ENCODE measurements at regions not wholly inside any gene's neighbourhood (a gene's known extent, or its start where the extent isn't known, plus 50 kb on each side); places are given as distances from the start of the nearest gene placed in this dataset.
"Not testable (repeated sequence)": the region's sequence is repeated elsewhere in the genome, so short reads cannot be mapped to it uniquely, and the experiment has no call there.

- no peak for TF ChIP-seq CTCF (IDR thresholded peaks at IDR 0.05)
- H3K36me3 Mint-ChIP-seq (ENCODE audit: low read depth) = no peaks in the 10 kb centered on the region
- DNase-seq = no peak
- H3K9me3 Mint-ChIP-seq = no peaks in the 10 kb centered on the region
- no peaks in the 10 kb centered on the region for H3K27me3 Mint-ChIP-seq (ENCODE audit: low read depth, poor library complexity)
- no peak overlapping the region for H3K4me3 Mint-ChIP-seq
- no peaks in the 10 kb centered on the region for H3K4me1 Mint-ChIP-seq
- H3K27ac Mint-ChIP-seq = no peak overlapping the region
Observed at GRCh38 chr3:110436209-110436608, 635.4 kb upstream of the NECTIN3 start.

DNA sequence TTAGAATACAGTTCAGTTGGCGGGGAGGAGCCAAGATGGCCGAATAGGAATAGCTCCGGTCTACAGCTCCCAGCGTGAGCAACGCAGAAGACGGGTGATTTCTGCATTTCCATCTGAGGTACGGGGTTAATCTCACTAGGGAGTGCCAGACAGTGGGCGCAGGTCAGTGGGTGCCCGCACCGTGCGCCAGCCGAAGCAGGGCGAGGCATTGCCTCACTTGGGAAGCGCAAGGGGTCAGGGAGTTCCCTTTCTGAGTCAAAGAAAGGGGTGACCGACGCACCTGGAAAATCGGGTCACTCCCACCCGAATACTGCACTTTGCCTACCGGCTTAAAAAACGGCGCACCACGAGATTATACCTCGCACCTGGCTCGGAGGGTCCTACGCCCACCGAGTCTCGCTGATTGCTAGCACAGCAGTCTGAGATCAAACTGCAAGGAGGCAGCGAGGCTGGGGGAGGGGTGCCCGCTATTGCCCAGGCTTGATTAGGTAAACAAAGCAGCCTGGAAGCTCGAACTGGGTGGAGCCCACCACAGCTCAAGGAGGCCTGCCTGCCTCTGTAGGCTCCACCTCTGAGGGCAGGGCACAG, 631.5 kb upstream of the NECTIN3 start:
- not testable (repeated sequence) for H3K27me3 Mint-ChIP-seq (ENCODE audit: low read depth, poor library complexity); H3K4me3 Mint-ChIP-seq; H3K27ac Mint-ChIP-seq; H3K9me3 Mint-ChIP-seq; H3K36me3 Mint-ChIP-seq (ENCODE audit: low read depth); H3K4me1 Mint-ChIP-seq
- DNase-seq = peak; percentile 8

DNA sequence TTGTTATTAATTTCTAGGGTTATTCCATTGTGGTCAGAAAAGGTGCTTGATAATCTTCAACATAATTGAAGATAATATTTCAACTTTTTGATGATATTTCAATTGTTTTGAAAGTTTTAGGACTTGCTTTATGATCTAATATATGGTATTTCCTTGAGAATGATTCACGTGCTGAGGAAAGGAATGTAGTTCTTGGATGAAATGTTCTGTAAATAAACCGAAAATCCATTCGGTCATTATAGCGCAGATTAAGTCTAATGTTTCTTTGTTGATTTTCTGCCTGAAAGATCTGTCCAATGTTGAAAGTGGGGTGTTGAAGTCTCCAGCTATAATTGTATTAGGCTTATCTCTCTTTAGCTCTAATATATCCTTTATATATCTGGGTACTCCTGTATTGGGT, 617.5 kb upstream of the NECTIN3 start:
- Mint-ChIP-seq H3K27me3 (ENCODE audit: low read depth, poor library complexity) (no peaks in the 10 kb centered on the region), H3K4me3 (no peak overlapping the region), H3K4me1 (no peaks in the 10 kb centered on the region), H3K27ac (no peak overlapping the region), H3K36me3 (ENCODE audit: low read depth) (no peaks in the 10 kb centered on the region), H3K9me3 (peaks cover 11% of the 10 kb centered on the region)
- DNase-seq = no peak
- no peak for TF ChIP-seq CTCF (IDR thresholded peaks at IDR 0.05)

GRCh38 chr3:110456001-110456400, 615.6 kb upstream of the NECTIN3 start:
- no peak for DNase-seq
- no peak overlapping the region for H3K4me3 Mint-ChIP-seq
- no peak overlapping the region for H3K27ac Mint-ChIP-seq
- TF ChIP-seq CTCF (IDR thresholded peaks at IDR 0.05) = no peak
- H3K36me3 Mint-ChIP-seq (ENCODE audit: low read depth) = no peaks in the 10 kb centered on the region
- H3K9me3 Mint-ChIP-seq = peaks cover 11% of the 10 kb centered on the region
- no peaks in the 10 kb centered on the region for H3K4me1 Mint-ChIP-seq
- H3K27me3 Mint-ChIP-seq (ENCODE audit: low read depth, poor library complexity) = no peaks in the 10 kb centered on the region

DNA sequence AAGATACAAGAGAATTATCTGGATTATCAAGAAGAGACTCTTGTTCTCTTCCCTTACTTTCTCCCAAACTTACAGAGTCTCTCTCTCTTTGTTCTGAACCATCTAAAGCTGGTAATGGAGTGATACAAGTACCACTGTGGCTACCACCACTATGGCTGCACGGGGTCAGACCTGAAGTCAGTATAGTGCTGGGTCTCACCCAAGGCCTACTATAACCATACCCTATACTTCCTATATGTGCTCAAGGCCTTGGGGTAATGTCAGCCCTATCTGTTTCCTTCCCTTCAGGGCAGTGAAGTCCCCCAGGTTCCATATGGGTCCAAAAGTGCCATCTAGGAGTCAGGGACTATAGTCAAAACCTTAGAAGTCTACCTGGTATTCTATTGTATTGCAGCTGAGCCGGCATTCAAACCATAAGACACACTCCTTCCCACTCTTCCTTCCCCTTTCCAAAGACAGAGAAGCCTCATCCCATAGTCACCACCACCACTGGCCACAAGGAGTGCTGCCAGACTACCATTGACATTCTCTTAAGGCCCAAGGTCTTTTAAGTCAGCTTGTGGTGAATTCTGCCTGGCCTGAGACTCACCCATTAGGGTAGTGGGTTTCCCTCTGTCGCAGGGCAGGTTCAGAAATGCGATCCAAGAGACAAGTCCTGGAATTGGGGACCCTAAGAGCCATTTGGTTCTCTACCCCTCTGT, 615.0 kb upstream of the NECTIN3 start:
- no peak for DNase-seq
- no peaks in the 10 kb centered on the region for H3K36me3 Mint-ChIP-seq (ENCODE audit: low read depth)
- H3K27ac Mint-ChIP-seq = no peak overlapping the region
- no peak for TF ChIP-seq CTCF (IDR thresholded peaks at IDR 0.05)
- no peaks in the 10 kb centered on the region for H3K27me3 Mint-ChIP-seq (ENCODE audit: low read depth, poor library complexity)
- no peak overlapping the region for H3K4me3 Mint-ChIP-seq
- no peaks in the 10 kb centered on the region for H3K4me1 Mint-ChIP-seq
- H3K9me3 Mint-ChIP-seq = peaks cover 11% of the 10 kb centered on the region

- Mint-ChIP-seq H3K36me3 (ENCODE audit: low read depth) (no peaks in the 10 kb centered on the region), H3K27ac (peak overlapping the region; percentile 11), H3K27me3 (ENCODE audit: low read depth, poor library complexity) (no peaks in the 10 kb centered on the region), H3K4me3 (no peak overlapping the region), H3K4me1 (no peaks in the 10 kb centered on the region), H3K9me3 (peaks cover 11% of the 10 kb centered on the region)
- no peak for DNase-seq
- TF ChIP-seq CTCF (IDR thresholded peaks at IDR 0.05) = no peak
Observed at GRCh38 chr3:110457508-110457907, 614.1 kb upstream of the NECTIN3 start.
